ENCODE measurements at regions not wholly inside any gene's neighbourhood (a gene's known extent, or its start where the extent isn't known, plus 50 kb on each side); places are given as distances from the start of the nearest gene placed in this dataset.
"Not testable (repeated sequence)": the region's sequence is repeated elsewhere in the genome, so short reads cannot be mapped to it uniquely, and the experiment has no call there.

DNA sequence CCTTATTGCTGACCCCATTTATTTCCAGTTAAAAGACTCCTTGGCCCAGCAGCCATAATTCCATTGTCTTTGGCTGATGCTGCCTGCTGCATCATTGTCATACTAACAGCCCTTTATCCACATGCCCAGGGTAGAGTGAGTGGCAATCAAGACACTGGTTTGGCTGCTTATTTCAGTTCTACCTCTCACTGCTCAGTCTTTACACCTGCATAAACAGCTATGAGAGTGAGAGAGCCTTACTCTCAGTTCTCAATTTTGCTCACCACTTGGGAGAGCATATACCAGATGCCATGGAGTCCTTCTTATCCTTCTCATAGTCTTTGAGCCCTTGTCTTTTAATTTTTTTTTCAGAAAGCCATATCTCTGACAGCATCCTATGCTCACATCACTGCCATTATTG lies 596.9 kb upstream of the CYLC2 start:
- DNase-seq (ENCODE audit: low read depth) = no peak

GRCh38 chr9:102385620-102386019 lies 609.5 kb upstream of the CYLC2 start:
- not testable (repeated sequence) for DNase-seq (ENCODE audit: low read depth)

DNA sequence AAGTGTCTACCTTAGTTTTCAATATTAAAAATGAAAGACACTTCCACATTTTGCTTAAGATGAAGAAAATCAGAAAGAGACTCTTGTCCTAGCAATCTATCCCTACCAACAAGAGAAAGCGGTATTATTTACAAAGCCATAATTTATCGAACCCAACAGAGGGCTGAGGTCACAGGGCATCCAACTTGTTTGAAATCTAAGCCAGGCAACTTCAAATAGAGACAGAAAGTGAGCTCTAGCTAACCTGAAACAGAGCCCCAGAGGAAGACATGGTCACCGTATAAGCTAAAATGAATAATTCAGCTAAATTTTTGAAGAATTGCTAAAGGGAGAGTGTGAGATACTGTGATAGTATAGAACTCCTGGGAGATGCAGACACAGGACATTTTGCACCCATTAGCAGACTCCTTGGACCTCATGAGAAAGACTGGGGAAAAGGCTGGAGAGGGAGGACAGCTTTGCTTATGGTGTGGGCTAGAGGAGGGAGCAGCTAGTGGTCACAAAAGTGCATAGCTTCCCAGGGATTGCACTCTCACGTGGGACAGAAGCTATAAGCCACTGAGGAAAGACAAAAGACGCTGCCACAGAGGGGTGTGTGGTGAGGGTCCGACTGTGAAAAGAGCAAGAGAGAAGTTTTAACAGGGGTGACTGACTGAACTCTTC lies 624.2 kb upstream of the GRIN3A start:
- no peak for DNase-seq (ENCODE audit: low read depth)

- DNase-seq (ENCODE audit: low read depth) = no peak
Observed at GRCh38 chr9:102360846-102361245, 622.4 kb upstream of the GRIN3A start.

DNA sequence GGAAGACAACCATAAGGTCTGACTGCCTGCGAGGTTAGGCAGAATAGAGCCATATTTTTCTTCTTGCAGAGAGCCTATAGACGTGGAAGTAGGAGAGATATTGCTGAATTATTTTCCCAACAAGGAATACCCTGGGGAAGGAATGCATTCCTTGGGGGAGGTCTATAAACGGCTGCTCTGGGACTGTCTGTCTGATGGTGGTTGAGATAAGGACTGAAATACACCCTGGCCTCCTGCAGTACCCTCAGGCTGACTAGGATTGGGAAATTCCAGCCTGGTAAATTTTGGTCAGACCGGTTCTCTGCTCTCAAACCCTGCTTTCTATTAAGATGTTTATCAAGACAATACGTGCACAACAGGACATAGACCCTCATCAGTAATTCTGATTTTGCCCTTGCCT lies 617.5 kb upstream of the GRIN3A start:
- DNase-seq (ENCODE audit: low read depth) = no peak

- no peak for DNase-seq (ENCODE audit: low read depth)
Observed at GRCh38 chr9:102354041-102354440, 615.6 kb upstream of the GRIN3A start.

DNA sequence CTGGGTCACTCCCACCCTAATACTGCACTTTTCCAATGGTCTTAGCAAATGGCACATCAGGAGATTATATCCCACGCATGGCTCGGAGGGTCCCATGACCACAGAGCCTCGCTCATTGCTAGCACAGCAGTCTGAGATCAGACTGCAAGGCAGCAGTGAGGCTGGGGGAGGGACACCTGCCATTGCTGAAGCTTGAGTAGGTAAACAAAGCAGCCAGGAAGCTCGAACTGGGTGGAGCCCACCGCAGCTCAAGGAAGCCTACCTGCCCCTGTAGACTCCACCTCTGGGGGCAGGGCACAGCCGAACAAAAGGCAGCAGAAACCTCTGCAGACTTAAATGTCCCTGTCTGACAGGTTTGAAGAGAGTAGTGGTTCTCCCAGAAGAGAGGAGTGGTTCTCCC lies 599.0 kb upstream of the GRIN3A start:
- not testable (repeated sequence) for DNase-seq (ENCODE audit: low read depth)

DNA sequence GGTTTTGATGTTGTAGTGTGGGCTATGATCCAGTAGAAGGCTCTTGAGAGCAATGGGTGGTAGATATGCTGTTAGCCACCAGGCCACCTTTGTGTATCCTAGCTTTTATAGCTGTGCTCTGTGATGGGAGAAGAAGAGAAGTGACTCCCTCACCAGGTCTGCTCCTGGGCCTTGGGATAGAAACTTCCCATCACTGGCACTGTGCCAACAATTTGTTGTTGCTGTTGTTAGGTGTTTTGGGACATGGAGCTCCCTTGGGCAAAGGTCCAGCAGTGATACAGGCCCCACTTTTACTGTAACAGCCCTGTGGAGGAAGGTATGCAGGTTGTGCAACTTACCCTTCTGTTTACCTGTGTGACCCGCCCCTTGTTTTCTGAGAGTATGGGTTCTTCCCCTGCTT lies 570.9 kb upstream of the GRIN3A start:
- DNase-seq (ENCODE audit: low read depth) = no peak

GRCh38 chr9:102295188-102295587 lies 556.7 kb upstream of the GRIN3A start:
- no peak for DNase-seq (ENCODE audit: low read depth)

DNA sequence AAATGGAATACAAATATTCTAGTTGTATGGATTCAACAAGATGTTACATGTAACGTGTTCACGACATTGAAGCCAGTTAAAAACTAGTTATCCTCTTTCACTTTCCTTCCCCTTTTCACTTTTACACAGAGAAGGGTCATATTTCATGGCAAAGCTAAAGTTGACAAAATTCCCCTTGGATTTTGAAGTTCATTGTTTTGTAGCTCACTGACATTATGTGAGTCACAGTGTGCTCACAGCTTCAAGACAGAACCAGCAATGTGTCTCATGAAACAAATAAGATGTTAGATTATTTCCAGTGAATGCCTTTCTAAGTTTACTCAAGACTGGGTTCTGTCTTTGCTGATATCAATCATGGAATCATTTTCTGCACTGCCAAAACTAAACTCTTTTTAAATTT lies 535.5 kb upstream of the GRIN3A start:
- DNase-seq (ENCODE audit: low read depth) = no peak

- no peak for DNase-seq (ENCODE audit: low read depth)
Observed at GRCh38 chr9:102253099-102253498, 514.7 kb upstream of the GRIN3A start.

DNA sequence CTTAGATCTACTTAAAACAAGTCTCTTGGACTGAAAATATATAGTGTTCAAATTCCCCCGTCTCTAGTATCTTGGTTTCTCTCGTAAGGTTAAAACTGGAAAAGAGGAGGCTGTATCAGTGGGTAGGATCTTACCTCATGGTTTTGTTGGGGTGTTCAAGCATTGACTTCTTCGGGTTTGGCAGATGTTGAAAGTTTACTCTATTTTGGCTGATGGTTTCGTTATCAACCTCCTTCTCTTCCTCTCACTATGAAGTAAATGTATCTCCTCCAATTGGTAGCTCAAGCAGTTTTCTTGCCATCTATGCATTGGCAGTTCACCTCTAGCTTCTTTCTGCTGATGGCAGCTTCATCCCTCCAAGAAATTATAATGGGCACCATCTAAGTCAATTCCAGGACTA lies 506.5 kb upstream of the GRIN3A start:
- DNase-seq (ENCODE audit: low read depth) = no peak

DNA sequence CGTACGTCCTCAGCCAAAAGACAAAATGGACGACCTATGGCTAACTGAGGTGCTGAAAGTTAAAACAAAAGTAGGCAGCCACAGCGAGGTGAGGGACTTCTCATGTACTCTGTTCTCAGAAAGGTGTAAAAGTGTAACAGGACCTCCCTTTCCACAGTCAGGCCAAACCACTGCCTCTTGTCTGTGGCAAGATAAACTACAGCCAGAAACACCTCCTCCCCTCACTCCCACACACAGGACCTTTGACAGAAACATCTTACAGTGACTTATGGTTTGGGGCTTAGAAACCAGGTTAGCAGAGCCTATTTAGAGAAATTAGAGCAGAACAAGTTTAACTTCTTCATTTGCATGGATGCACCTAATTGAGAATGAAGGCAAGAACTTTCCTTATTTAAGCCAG lies 499.1 kb upstream of the GRIN3A start:
- DNase-seq (ENCODE audit: low read depth) = no peak

DNA sequence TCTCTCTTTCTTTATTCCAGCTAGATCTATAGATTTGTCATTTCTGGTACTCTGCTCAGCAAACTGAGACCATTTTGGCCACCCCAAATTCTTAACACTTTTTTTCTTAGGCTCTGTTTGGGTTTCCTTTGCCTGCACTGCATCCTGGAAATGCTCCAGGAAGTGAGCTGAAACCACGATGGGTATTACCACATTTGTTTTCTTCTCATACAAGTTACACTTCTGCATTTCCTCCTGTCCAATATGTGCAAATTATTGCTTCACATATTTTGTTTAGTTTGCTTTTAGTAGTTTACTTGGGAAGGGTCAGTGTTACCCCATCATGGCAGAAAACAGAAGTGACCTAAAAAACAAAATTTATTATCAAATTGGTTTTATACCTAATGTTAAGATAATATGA lies 498.6 kb upstream of the GRIN3A start:
- no peak for DNase-seq (ENCODE audit: low read depth)

GRCh38 chr9:102227416-102227815 lies 489.0 kb upstream of the GRIN3A start:
- DNase-seq (ENCODE audit: low read depth) = not testable (repeated sequence)

GRCh38 chr9:102225841-102226441 lies 487.5 kb upstream of the GRIN3A start:
- DNase-seq (ENCODE audit: low read depth) = no peak

GRCh38 chr9:102223320-102224136 lies 485.1 kb upstream of the GRIN3A start:
- DNase-seq (ENCODE audit: low read depth) = not testable (repeated sequence)

GRCh38 chr9:102209176-102209575 lies 470.7 kb upstream of the GRIN3A start:
- no peak for DNase-seq (ENCODE audit: low read depth)

- no peak for DNase-seq (ENCODE audit: low read depth)
Observed at GRCh38 chr9:102206432-102206831, 468.0 kb upstream of the GRIN3A start.

DNA sequence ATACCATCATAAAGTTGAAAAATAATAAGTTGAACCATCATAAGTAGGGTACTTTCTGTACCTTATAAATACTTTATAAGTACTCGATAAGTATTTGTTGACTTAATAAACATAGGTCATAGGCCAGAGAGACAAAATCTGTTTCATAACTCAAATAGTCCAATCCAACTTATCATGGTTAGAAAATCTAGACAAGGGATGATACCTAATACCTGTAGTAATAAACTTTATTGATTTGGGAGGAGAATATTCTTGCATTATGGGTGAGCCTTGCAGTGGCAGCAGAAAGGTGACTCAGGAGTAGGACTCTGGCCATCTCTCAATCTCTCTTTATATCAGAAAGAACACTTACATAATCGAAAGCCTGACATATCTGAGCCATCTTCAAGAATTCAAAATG lies 466.8 kb upstream of the GRIN3A start:
- no peak for DNase-seq (ENCODE audit: low read depth)

DNA sequence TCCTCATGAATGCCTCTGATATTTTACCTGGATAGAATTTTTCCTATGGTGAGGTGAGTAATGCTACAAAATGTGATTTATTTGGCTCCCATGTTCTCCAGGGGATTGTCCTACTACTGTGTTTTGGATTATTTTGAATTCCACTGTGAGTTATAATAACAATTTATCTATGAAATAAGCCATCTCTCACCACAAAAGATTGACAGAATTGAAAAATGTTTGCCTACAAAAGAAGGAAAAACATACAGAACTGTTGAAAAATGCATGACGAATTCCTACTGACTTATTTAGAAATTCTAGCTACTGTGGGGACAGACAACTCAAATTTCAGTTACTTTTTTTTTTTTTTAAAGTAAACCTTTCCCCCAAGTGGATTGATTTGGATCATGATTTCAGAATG lies 463.7 kb upstream of the GRIN3A start:
- DNase-seq (ENCODE audit: low read depth) = no peak

- no peak for DNase-seq (ENCODE audit: low read depth)
Observed at GRCh38 chr9:102185962-102186361, 447.5 kb upstream of the GRIN3A start.

DNA sequence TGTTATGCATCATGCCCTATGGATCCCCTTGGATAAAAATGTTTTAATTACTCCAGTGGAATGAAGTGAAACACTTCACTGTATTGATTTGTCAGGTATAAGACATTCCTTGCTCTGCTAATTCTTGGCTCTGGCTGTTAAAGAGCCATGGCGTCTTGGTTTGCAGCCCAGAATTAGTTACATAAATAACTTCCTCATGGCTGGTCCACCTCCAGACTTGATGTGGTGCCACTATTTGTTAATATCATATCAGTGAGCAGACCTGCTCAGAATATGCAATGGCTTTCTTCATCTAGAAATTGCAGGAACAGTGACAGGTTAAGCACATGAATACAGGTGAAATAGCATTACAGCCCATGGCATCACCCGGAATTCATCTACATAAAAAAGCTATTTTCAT lies 446.9 kb upstream of the GRIN3A start:
- DNase-seq (ENCODE audit: low read depth) = no peak

Measured in LHCN-M2 (cell line).